ENCODE measurements at regions not wholly inside any gene's neighbourhood (a gene's known extent, or its start where the extent isn't known, plus 50 kb on each side); places are given as distances from the start of the nearest gene placed in this dataset.

- DNase-seq, result no peak
Observed at GRCh38 chr1:191839891-191840290, 318.4 kb upstream of the RGS18 start.

- peak; percentile 53 for DNase-seq
Observed at GRCh38 chr1:191851799-191852595, 306.3 kb upstream of the RGS18 start.

GRCh38 chr1:191852907-191853306 lies 305.4 kb upstream of the RGS18 start:
- no peak for DNase-seq

- no peak for DNase-seq
Observed at GRCh38 chr1:191857600-191857999, 300.7 kb upstream of the RGS18 start.

GRCh38 chr1:191865479-191865878 lies 292.8 kb upstream of the RGS18 start:
- DNase-seq, result no peak

GRCh38 chr1:191866155-191866554 lies 292.1 kb upstream of the RGS18 start:
- no peak for DNase-seq

GRCh38 chr1:191869790-191870312 lies 288.4 kb upstream of the RGS18 start:
- no peak for DNase-seq

GRCh38 chr1:191870490-191870889 lies 287.8 kb upstream of the RGS18 start:
- DNase-seq, result peak; percentile 25

GRCh38 chr1:191875994-191876393 lies 282.3 kb upstream of the RGS18 start:
- no peak for DNase-seq

- peak; percentile 90 for DNase-seq
Observed at GRCh38 chr1:191876631-191877030, 281.6 kb upstream of the RGS18 start.

GRCh38 chr1:191882870-191883269 lies 275.4 kb upstream of the RGS18 start:
- no peak for DNase-seq

GRCh38 chr1:191886977-191887376 lies 271.3 kb upstream of the RGS18 start:
- DNase-seq, result peak; percentile 73

GRCh38 chr1:191888996-191889622 lies 269.2 kb upstream of the RGS18 start:
- peak; percentile 99 for DNase-seq

GRCh38 chr1:191889623-191890003 lies 268.6 kb upstream of the RGS18 start:
- no peak for DNase-seq

- DNase-seq, result peak; percentile 36
Observed at GRCh38 chr1:191890433-191891088, 267.7 kb upstream of the RGS18 start.

- peak; percentile 59 for DNase-seq
Observed at GRCh38 chr1:191892716-191893115, 265.5 kb upstream of the RGS18 start.

GRCh38 chr1:191895049-191895448 lies 263.2 kb upstream of the RGS18 start:
- no peak for DNase-seq

- DNase-seq, result peak; percentile 33
Observed at GRCh38 chr1:191895462-191896058, 262.7 kb upstream of the RGS18 start.

- DNase-seq, result no peak
Observed at GRCh38 chr1:191897134-191897533, 261.1 kb upstream of the RGS18 start.

GRCh38 chr1:191901651-191902050 lies 256.6 kb upstream of the RGS18 start:
- DNase-seq, result no peak

GRCh38 chr1:191904991-191905390 lies 253.3 kb upstream of the RGS18 start:
- no peak for DNase-seq

- no peak for DNase-seq
Observed at GRCh38 chr1:191905781-191906180, 252.5 kb upstream of the RGS18 start.

- DNase-seq, result no peak
Observed at GRCh38 chr1:191907121-191907520, 251.1 kb upstream of the RGS18 start.

Measured in OCI-M1 (cell line).